Stromal cell of bone marrow (primary cell): ENCODE measurements at regions not wholly inside any gene's neighbourhood (a gene's known extent, or its start where the extent isn't known, plus 50 kb on each side); places are given as distances from the start of the nearest gene placed in this dataset.

Source experiments
- DNase-seq: peaks from one replicate; pipeline ENCODE4 v3.0.0-alpha.2; 2012; ENCODE audit warnings: low read depth

- no peak for DNase-seq
These were observed 59.8 kb downstream of the MRM1 start for GRCh38 chr17:36661047-36661666.

GRCh38 chr17:36661688-36662087 lies 60.3 kb downstream of the MRM1 start:
- no peak for DNase-seq

GRCh38 chr17:36665417-36665816 lies 64.0 kb downstream of the MRM1 start:
- no peak for DNase-seq

GRCh38 chr17:36667922-36668321 lies 66.5 kb downstream of the MRM1 start:
- no peak for DNase-seq

- DNase-seq, result no peak
These were observed 67.4 kb downstream of the MRM1 start for GRCh38 chr17:36668824-36669223.

- no peak for DNase-seq
These were observed 69.8 kb downstream of the MRM1 start for GRCh38 chr17:36671144-36671543.

GRCh38 chr17:36672403-36672918 lies 71.1 kb downstream of the MRM1 start:
- DNase-seq, result no peak

GRCh38 chr17:36673068-36673467 lies 71.7 kb downstream of the MRM1 start:
- no peak for DNase-seq

GRCh38 chr17:36673637-36674277 lies 72.4 kb downstream of the MRM1 start:
- no peak for DNase-seq

- no peak for DNase-seq
These were observed 72.9 kb downstream of the MRM1 start for GRCh38 chr17:36674278-36674650.

GRCh38 chr17:36675250-36675649 lies 73.9 kb downstream of the MRM1 start:
- no peak for DNase-seq

GRCh38 chr17:36675786-36676185 lies 74.4 kb downstream of the MRM1 start:
- DNase-seq, result no peak

GRCh38 chr17:36679815-36680467 lies 78.6 kb downstream of the MRM1 start:
- DNase-seq, result no peak

- DNase-seq, result no peak
These were observed 79.4 kb downstream of the MRM1 start for GRCh38 chr17:36680701-36681202.

GRCh38 chr17:36682773-36683172 lies 81.4 kb downstream of the MRM1 start:
- no peak for DNase-seq

- no peak for DNase-seq
These were observed 82.0 kb downstream of the MRM1 start for GRCh38 chr17:36683387-36683786.

GRCh38 chr17:36684134-36684533 lies 82.8 kb downstream of the MRM1 start:
- no peak for DNase-seq

GRCh38 chr17:36686123-36686669 lies 84.8 kb downstream of the MRM1 start:
- no peak for DNase-seq

GRCh38 chr17:36687736-36688135 lies 86.4 kb downstream of the MRM1 start:
- DNase-seq, result no peak

GRCh38 chr17:36689089-36689667 lies 87.8 kb downstream of the MRM1 start:
- no peak for DNase-seq

GRCh38 chr17:36690190-36690589 lies 88.8 kb downstream of the MRM1 start:
- no peak for DNase-seq

- no peak for DNase-seq
These were observed 90.2 kb downstream of the MRM1 start for GRCh38 chr17:36691606-36692005.

- DNase-seq, result no peak
These were observed 93.7 kb downstream of the MRM1 start for GRCh38 chr17:36695082-36695481.
